ENCODE measurements at regions not wholly inside any gene's neighbourhood (a gene's known extent, or its start where the extent isn't known, plus 50 kb on each side); places are given as distances from the start of the nearest gene placed in this dataset.
"Not testable (repeated sequence)": the region's sequence is repeated elsewhere in the genome, so short reads cannot be mapped to it uniquely, and the experiment has no call there.

DNA sequence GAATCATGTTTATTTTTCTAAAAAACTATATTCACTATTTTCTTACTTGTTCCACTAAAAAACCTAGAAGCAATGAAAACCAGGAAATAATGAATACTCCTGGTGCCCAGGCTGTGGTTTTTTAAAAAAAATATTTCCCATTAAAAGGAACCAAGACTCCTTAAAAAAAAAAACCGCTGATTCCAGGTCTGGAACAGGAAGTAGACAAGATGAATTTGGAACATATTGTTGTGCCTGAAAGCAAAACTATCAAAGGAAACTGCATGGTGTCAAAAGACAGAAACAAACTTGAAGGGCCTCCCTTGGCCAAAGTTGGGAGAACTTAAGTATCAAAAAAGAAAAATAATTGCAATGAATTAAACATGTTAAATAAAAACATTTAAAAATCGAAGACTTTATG, 245.3 kb upstream of the P2RY1 start:
- TF ChIP-seq JUND (IDR thresholded peaks at IDR 0.05; ENCODE audit: low read depth): no peak
- no peak for DNase-seq (ENCODE audit: low read depth in 1 of 2, low spot score in 1 of 2)
- in situ Hi-C loops (cut with HindIII; ENCODE audit: low pct_unique_long_range_greater_than_20kb, low sequenced_read_pairs): no loop called here

- TF ChIP-seq JUND (IDR thresholded peaks at IDR 0.05; ENCODE audit: low read depth): no peak
- DNase-seq (ENCODE audit: low read depth in 1 of 2, low spot score in 1 of 2): no peak
- in situ Hi-C loops (cut with HindIII; ENCODE audit: low pct_unique_long_range_greater_than_20kb, low sequenced_read_pairs): no loop called here
Observed at GRCh38 chr3:152591515-152591914, 243.4 kb upstream of the P2RY1 start.

DNA sequence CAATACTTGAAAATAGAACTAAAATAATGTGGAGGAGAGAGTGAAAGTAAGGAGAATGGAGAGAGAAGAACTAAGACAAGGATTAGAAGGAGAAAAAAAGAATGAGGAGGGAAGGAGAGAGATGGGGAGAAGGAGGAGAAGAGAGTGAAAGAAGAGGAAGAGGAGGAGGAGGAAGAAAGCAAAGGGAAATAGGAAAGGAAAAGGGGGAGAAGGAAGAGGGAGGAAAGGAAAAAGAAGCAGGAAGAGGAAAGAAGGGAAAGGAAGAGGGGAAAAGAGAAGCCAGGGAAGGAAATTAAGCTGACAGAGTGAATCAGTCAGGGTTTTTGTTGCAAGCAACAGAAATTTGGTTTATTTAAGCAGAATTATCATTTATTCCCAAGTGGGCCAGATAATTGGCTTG, 241.7 kb upstream of the P2RY1 start:
- DNase-seq (ENCODE audit: low read depth in 1 of 2, low spot score in 1 of 2): no peak
- in situ Hi-C loops (cut with HindIII; ENCODE audit: low pct_unique_long_range_greater_than_20kb, low sequenced_read_pairs): no loop called here
- no peak for TF ChIP-seq JUND (IDR thresholded peaks at IDR 0.05; ENCODE audit: low read depth)

GRCh38 chr3:152595975-152596821, 238.7 kb upstream of the P2RY1 start:
- no peak for TF ChIP-seq JUND (IDR thresholded peaks at IDR 0.05; ENCODE audit: low read depth)
- DNase-seq (ENCODE audit: low read depth in 1 of 2, low spot score in 1 of 2): no peak
- in situ Hi-C loops (cut with HindIII; ENCODE audit: low pct_unique_long_range_greater_than_20kb, low sequenced_read_pairs): no loop called here

GRCh38 chr3:152596832-152597231, 238.1 kb upstream of the P2RY1 start:
- DNase-seq (ENCODE audit: low read depth in 1 of 2, low spot score in 1 of 2); in situ Hi-C loops (cut with HindIII; ENCODE audit: low pct_unique_long_range_greater_than_20kb, low sequenced_read_pairs): not testable (repeated sequence)

- no peak for DNase-seq (ENCODE audit: low read depth in 1 of 2, low spot score in 1 of 2)
- in situ Hi-C loops (cut with HindIII; ENCODE audit: low pct_unique_long_range_greater_than_20kb, low sequenced_read_pairs): no loop called here
- TF ChIP-seq JUND (IDR thresholded peaks at IDR 0.05; ENCODE audit: low read depth): no peak
Observed at GRCh38 chr3:152606146-152606545, 228.8 kb upstream of the P2RY1 start.

GRCh38 chr3:152607179-152607578, 227.8 kb upstream of the P2RY1 start:
- in situ Hi-C loops (cut with HindIII; ENCODE audit: low pct_unique_long_range_greater_than_20kb, low sequenced_read_pairs): no loop called here

GRCh38 chr3:152608696-152609594, 226.0 kb upstream of the P2RY1 start:
- TF ChIP-seq JUND (IDR thresholded peaks at IDR 0.05; ENCODE audit: low read depth): no peak
- DNase-seq (ENCODE audit: low read depth in 1 of 2, low spot score in 1 of 2): no peak
- in situ Hi-C loops (cut with HindIII; ENCODE audit: low pct_unique_long_range_greater_than_20kb, low sequenced_read_pairs): no loop called here

More at GRCh38 chr3:152607179-152607578, 227.8 kb upstream of the P2RY1 start:
- TF ChIP-seq JUND (IDR thresholded peaks at IDR 0.05; ENCODE audit: low read depth): no peak
- no peak for DNase-seq (ENCODE audit: low read depth in 1 of 2, low spot score in 1 of 2)

- in situ Hi-C loops (cut with HindIII; ENCODE audit: low pct_unique_long_range_greater_than_20kb, low sequenced_read_pairs): no loop called here
- no peak for TF ChIP-seq JUND (IDR thresholded peaks at IDR 0.05; ENCODE audit: low read depth)
- DNase-seq (ENCODE audit: low read depth in 1 of 2, low spot score in 1 of 2): no peak
Observed at GRCh38 chr3:152609891-152610290, 225.0 kb upstream of the P2RY1 start.

DNA sequence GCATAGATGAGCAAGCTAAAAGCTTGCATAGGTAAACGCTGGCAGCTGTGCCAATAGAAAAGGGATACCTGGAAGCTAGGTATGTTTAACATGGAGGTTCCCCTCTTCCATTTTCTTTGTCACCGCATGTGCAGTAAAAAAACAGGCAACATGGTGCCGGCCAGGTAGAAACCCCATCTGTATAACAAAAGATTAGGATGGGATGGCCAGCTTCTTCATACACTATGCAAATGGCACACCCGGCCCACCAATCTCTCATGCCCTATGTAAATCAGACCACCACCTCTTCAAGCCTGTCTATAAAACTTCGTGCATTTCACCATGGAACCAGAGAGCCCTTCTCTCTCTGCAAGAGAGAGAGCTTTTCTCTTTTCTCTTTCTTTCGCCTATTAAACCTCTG, 224.3 kb upstream of the P2RY1 start:
- in situ Hi-C loops (cut with HindIII; ENCODE audit: low pct_unique_long_range_greater_than_20kb, low sequenced_read_pairs): no loop called here
- DNase-seq (ENCODE audit: low read depth in 1 of 2, low spot score in 1 of 2): no peak
- TF ChIP-seq JUND (IDR thresholded peaks at IDR 0.05; ENCODE audit: low read depth): no peak

- no peak for TF ChIP-seq JUND (IDR thresholded peaks at IDR 0.05; ENCODE audit: low read depth)
- no peak for DNase-seq (ENCODE audit: low read depth in 1 of 2, low spot score in 1 of 2)
- in situ Hi-C loops (cut with HindIII; ENCODE audit: low pct_unique_long_range_greater_than_20kb, low sequenced_read_pairs): no loop called here
Observed at GRCh38 chr3:152611905-152612304, 223.0 kb upstream of the P2RY1 start.

GRCh38 chr3:152613851-152614250, 221.1 kb upstream of the P2RY1 start:
- in situ Hi-C loops (cut with HindIII; ENCODE audit: low pct_unique_long_range_greater_than_20kb, low sequenced_read_pairs): no loop called here
- DNase-seq (ENCODE audit: low read depth in 1 of 2, low spot score in 1 of 2): no peak
- TF ChIP-seq JUND (IDR thresholded peaks at IDR 0.05; ENCODE audit: low read depth): no peak

GRCh38 chr3:152615681-152616080, 219.2 kb upstream of the P2RY1 start:
- no peak for DNase-seq (ENCODE audit: low read depth in 1 of 2, low spot score in 1 of 2)
- no peak for TF ChIP-seq JUND (IDR thresholded peaks at IDR 0.05; ENCODE audit: low read depth)
- in situ Hi-C loops (cut with HindIII; ENCODE audit: low pct_unique_long_range_greater_than_20kb, low sequenced_read_pairs): no loop called here
